CD4-positive, alpha-beta T cell treated with Interleukin-17A for 1 hour (primary cell): ENCODE measurements at regions not wholly inside any gene's neighbourhood (a gene's known extent, or its start where the extent isn't known, plus 50 kb on each side); places are given as distances from the start of the nearest gene placed in this dataset.
A peak's percentile ranks its signal among the peaks of the same experiment; 100 is the strongest.
"Not testable (repeated sequence)": the region's sequence is repeated elsewhere in the genome, so short reads cannot be mapped to it uniquely, and the experiment has no call there.

Experiments used
- DNase-seq: peaks from one replicate; pipeline ENCODE4 v3.0.0-alpha.2; 2020

DNA sequence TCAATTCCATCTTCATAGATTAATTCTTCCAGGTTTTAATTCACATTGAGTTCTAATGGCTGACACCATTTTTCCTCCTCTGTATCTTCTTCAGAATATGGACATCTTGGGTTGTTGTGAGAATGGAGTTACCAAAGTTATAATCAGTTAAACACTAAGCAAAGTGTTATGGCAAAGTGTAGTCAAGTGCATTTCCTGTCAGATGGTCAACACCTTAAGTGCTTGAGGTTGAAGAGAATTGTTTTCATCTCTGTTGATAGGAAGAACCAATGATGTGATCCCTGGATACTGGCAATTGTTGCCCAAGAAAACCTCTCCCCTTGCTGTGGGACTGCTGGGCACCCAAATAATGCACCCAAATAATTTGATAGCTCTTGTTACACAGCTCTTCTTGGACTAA is 102.6 kb upstream of the SATB1 start:
- DNase-seq = peak; percentile 5

DNA sequence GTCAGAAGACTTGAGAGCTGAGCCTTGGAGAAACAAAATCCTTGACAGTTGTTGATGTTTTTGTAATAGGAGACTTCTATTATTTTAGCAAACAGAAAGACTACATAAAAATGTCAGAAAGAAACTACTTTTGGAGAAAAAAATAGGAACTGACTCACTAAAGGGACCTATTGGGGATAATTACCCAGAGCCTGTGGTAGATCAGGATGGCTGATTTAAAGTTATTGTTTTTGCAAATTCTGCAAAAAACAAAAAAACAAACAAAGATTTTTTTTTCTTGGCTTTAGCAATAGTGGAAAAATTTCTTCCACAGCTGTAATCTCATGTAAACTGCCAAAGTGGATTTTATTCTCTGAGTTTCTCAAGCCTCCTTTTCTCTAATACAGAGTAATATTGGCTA is 101.5 kb upstream of the SATB1 start:
- no peak for DNase-seq

DNA sequence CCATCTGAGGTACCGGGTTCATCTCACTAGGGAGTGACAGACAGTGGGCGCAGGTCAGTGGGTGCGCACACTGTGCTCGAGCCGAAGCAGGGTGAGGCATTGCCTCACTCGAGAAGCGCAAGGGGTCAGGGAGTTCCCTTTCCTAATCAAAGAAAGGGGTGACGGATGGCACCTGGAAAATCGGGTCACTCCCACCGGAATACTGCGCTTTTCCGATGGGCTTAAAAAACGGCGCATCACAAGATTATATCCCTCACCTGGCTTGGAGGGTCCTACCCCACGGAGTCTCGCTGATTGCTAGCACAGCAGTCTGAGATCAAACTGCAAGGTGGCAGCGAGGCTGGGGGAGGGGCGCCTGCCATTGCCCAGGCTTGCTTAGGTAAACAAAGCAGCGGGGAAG is 91.0 kb upstream of the SATB1 start:
- DNase-seq = not testable (repeated sequence)

DNA sequence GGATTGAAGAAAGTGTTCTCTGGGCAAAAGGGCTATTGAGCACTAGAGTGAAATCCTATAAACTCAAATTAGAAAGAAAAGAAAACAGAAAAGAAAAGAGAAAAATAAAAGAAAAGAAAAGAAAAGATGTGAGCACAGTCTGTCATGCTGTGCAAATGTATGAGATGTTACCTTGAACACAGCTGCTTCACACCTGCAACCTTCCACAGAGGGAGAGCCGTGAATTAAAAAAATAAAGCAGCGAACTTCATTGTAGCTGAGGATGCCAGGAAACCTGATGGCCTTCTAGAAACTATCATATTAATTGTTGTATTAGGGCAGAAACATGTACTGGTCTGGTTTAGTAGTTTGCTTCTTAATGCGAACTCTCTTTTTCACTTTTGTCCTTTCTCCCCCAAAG is 88.0 kb upstream of the SATB1 start:
- no peak for DNase-seq

DNA sequence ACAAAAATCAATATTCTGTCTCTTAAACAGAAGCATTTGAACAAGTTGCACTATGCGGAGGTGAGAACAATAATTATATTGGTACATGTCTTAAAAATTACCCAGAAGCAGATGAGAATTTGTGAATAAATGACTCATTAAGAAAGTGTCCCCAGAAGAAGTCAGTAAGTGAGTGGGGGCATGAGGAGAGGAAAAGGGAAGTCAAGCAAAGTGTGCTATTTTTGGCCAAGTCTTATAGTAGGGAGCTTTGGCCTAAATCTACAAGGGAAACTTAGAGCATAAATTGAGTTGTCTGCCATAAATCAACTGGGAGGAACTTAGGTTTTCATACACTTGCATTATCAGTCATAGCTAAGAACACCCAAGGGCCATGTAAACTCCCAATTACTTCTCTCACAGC is 86.9 kb upstream of the SATB1 start:
- DNase-seq = no peak

DNA sequence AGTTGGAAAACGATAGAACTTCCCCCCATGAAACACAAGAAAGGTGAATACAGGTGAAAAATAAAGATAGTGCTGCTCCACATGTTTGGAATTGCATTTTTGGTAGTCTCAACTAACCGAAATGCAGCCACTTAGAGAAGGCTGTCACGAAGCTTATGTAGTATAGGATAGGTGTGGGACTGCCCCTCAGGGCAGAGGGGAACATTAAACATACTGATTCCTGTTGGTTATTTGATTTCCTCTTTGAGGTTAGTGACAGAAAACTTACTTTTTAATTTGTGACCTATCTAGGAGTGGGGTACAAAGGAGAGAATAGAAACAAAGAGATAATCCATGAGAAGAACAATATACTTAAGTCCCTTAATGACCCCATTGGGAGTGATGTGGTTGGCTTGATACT is 85.8 kb upstream of the SATB1 start:
- DNase-seq = no peak

DNA sequence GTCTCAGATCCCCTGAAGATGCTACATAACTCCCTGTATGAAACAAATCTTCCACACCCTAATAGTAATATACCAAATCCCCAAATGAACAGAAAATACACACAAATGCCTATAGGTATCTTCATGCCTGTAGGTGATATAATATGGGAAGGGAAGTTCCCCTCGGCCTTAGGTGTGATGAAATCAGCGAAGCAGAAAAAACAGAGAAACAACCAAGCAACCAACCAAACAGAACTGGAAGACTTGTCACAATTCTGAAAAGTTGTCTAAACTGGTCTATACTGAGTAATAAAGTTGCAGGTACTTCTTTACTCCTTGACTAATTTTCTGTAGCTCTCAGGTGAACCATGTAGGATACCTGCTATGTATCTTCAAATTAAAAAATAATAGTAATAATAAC is 82.2 kb upstream of the SATB1 start:
- no peak for DNase-seq

DNA sequence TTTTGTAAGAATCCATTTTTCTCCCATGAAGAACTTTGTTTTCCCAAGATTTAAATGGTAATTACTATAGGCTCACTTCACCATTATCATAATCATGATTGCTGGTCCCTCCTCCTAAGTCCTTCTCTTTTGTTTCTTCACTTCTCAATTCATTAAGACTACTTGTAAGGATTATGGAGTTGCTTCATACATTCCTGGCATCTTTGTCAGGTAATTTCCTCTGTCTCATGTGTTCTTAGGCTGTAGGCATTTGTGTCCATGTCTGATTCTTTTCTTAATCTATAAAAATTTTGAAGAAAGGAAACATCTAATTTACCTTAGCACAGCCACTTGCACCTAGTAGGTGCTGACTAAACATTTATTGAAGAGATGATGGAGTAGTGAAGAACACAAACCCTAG is 79.9 kb upstream of the SATB1 start:
- no peak for DNase-seq

DNA sequence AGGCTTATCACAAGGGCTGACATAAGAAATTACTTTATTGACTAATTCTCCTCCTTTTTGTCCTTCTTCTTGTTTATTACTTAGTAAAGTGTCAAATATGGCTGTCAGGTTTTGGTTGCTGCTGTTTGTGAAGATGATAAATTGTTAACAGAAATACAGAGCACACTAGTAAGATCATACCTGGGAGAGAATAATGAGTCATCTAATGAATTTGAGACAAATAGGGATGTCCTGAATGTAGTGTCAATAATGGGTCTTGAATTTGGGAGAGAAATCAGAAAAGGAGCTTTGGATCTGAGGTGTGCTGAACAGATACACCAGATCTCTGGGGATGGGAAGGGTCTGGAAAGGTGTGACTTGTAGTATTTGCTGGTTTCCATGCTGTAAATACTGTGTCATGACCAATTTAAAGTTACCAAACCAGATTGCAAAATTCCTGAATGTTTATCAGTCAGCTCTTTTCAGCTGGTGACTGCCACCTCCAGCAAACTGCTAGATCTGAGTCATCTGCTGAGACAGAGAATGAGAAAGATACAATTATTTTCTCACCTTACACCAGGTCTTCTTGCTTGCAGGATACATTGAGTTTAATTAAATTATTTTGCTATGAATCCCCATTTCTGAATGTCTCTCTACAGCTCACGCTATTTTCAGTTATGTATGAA is 76.7 kb upstream of the SATB1 start:
- no peak for DNase-seq

DNA sequence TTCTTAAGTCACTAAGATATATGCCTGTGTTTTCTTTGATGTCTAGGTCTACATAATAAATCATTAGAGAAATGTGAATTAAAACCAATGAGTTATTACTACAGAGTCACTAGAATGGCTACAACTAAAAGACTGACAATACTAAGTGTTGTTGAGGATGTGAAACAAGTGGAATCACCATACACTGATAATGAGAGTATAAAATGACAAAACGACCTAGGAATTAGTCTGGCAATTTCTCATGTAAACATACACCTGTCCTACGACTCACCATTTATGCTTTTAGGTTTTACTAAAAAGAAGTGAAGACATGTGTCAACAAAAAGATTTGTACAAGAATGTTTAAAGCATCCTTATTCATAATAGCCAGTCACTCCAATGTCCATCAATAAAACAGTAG is 75.2 kb upstream of the SATB1 start:
- no peak for DNase-seq

DNA sequence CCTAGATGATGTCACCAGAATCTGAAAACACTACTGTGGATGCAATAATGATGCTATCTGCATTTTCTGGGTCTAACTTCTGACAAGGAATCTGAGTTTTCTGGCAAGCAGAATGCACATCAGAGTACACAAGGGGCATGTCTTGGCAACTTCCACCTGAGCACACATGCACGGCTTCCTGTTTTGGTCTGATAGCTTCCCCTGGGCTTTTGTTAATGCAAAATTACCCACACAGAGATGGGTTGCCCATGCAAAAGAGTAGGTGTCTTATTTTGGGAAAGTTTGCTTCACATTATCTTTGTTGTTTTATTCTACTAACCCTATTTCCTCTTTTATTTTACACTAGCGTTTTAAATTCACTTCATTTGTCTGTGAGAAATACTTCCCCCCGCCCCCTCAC is 74.2 kb upstream of the SATB1 start:
- peak; percentile 30 for DNase-seq

DNA sequence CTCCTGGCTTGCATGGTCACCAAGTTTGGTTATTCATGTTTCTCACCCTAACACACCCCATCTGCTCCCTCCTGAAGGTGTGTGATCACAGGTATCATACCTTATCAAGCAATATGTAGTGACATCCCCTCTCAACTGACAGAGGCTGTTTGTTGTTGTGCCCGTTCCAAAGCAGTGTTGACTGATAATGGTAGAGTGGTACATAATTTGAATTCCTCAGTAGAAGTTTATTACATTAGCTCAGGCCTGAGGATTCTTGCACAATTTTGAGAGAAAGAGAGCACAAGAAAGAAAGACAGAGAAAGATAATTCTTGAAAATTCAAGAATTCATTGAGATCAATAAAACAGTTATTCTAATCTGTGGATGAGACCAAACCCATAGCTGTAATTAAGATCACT is 69.1 kb upstream of the SATB1 start:
- DNase-seq = no peak

DNA sequence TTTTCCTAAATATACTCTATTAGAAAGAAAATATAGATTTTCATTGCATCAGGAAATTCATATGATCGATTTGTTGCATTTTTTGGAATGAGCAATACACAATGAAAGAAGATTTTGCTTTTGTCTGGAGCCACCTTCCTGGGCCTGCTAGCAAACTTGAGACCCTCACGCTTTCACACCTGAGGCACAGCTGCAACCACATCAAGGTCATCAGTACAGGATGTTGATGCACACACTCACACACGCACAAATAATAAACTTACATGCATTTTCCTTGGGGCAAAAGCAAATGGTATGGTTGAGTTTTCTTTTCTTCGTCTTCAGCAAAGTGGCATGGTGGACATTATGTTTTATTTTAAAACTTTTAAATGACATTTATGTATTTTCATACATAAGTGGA is 64.8 kb upstream of the SATB1 start:
- DNase-seq = peak; percentile 43

DNA sequence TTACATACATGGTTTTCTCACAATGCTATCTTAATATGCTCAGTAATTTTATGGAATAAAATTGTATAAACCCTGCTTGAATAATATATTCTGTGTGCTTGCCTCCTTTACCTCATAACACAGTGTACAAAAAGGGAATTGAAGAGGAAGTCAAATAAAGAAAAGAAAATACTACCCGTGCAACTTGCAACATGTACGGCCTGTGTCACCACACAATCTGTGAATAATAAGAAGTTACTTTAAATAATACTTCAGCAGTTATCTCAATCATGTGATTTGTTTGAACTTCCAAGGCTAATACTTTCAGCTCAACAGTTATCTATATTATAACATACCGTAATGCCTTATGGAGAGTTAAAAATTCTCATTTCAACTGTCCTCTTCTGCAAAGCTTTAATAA is 58.1 kb upstream of the SATB1 start:
- DNase-seq = no peak

DNA sequence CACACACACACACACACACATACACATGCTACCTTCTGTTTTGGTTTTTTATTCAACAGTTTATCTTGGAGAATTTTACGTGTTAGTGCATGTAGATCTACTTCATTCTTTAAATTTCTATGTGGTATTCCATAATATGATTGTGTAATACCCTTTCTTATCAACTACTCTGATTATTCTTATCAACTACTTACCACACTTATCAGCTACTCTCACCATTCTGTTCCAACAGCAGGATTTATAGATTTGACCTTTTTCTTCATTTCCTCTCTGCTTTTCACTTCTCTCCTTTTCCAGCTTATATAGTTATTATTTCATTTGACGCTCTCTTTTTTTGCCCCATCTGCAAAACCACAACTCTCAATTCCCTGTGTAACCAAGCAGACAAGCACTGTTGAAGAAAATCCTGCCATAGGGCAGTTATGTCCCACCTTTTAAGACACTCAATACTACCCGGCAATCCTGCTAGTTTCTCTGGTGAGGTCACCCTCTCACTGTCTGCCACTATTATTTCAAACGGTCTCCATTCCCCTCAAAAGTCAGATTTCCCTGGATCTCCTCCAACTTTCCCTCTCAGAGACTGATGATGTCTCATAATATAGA is 56.9 kb upstream of the SATB1 start:
- DNase-seq = no peak

DNA sequence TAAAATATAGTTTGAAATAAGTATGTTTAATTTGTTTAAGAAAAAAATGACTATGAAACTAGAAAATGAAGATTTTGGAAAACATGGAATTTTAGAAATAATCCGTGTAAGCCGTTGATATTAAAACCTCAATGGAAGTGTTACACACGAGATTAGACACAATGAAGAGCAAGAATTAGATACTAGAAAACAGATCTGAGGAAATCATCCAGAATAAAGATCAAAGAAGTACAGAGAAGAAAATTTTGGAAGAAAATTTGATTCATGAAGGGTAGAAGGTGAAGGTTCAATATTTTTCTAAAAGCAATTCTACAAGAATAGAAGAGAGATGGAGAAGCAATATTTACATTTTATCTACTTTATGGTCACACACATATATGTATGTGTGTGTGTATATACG is 52.5 kb upstream of the SATB1 start:
- DNase-seq = no peak
